ENCODE measurements at regions not wholly inside any gene's neighbourhood (a gene's known extent, or its start where the extent isn't known, plus 50 kb on each side); places are given as distances from the start of the nearest gene placed in this dataset.
A peak's percentile ranks its signal among the peaks of the same experiment; 100 is the strongest.

GRCh38 chrX:8916697-8917096, 115.5 kb upstream of the FAM9A start:
- no peak overlapping the region for H3K9ac ChIP-seq (ENCODE audit: low read length in 2 of 2)
- H3K27ac ChIP-seq (ENCODE audit: low read length): no peak overlapping the region
- no peaks in the 10 kb centered on the region for H3K9me3 ChIP-seq (ENCODE audit: control insufficient read depth in 2 of 2, low read length in 2 of 2)
- no peak overlapping the region for H3K4me3 ChIP-seq (ENCODE audit: low read length in 2 of 2)
- H3K27me3 ChIP-seq (ENCODE audit: control insufficient read depth in 1 of 2, insufficient read depth in 2 of 2, low read length in 2 of 2): no peaks in the 10 kb centered on the region
- peaks cover 5% of the 10 kb centered on the region for H3K4me1 ChIP-seq (ENCODE audit: control insufficient read depth, insufficient read depth, low read length)
- H3K36me3 ChIP-seq (ENCODE audit: control insufficient read depth in 2 of 2, insufficient read depth in 2 of 2, low read length in 2 of 2): no peaks in the 10 kb centered on the region

GRCh38 chrX:8914681-8915080, 113.5 kb upstream of the FAM9A start:
- H3K36me3 ChIP-seq (ENCODE audit: control insufficient read depth in 2 of 2, insufficient read depth in 2 of 2, low read length in 2 of 2): no peaks in the 10 kb centered on the region
- H3K9me3 ChIP-seq (ENCODE audit: control insufficient read depth in 2 of 2, low read length in 2 of 2): no peaks in the 10 kb centered on the region
- H3K27ac ChIP-seq (ENCODE audit: low read length): no peak overlapping the region
- H3K9ac ChIP-seq (ENCODE audit: low read length in 2 of 2): no peak overlapping the region
- H3K4me1 ChIP-seq (ENCODE audit: control insufficient read depth, insufficient read depth, low read length): peaks cover 5% of the 10 kb centered on the region
- H3K4me3 ChIP-seq (ENCODE audit: low read length in 2 of 2): no peak overlapping the region
- no peaks in the 10 kb centered on the region for H3K27me3 ChIP-seq (ENCODE audit: control insufficient read depth in 1 of 2, insufficient read depth in 2 of 2, low read length in 2 of 2)

GRCh38 chrX:8913655-8914409, 112.6 kb upstream of the FAM9A start:
- Histone ChIP-seq H3K4me1 (ENCODE audit: control insufficient read depth, insufficient read depth, low read length) (peaks cover 5% of the 10 kb centered on the region), H3K27me3 (ENCODE audit: control insufficient read depth in 1 of 2, insufficient read depth in 2 of 2, low read length in 2 of 2) (no peaks in the 10 kb centered on the region), H3K36me3 (ENCODE audit: control insufficient read depth in 2 of 2, insufficient read depth in 2 of 2, low read length in 2 of 2) (no peaks in the 10 kb centered on the region), H3K27ac (ENCODE audit: low read length) (peak overlapping the region; percentile 33), H3K4me3 (ENCODE audit: low read length in 2 of 2) (no peak overlapping the region), H3K9me3 (ENCODE audit: control insufficient read depth in 2 of 2, low read length in 2 of 2) (no peaks in the 10 kb centered on the region), H3K9ac (ENCODE audit: low read length in 2 of 2) (no peak overlapping the region)

GRCh38 chrX:8907688-8908087, 106.5 kb upstream of the FAM9A start:
- Histone ChIP-seq H3K4me1 (ENCODE audit: control insufficient read depth, insufficient read depth, low read length) (no peaks in the 10 kb centered on the region), H3K36me3 (ENCODE audit: control insufficient read depth in 2 of 2, insufficient read depth in 2 of 2, low read length in 2 of 2) (no peaks in the 10 kb centered on the region), H3K27me3 (ENCODE audit: control insufficient read depth in 1 of 2, insufficient read depth in 2 of 2, low read length in 2 of 2) (no peaks in the 10 kb centered on the region), H3K9me3 (ENCODE audit: control insufficient read depth in 2 of 2, low read length in 2 of 2) (no peaks in the 10 kb centered on the region), H3K4me3 (ENCODE audit: low read length in 2 of 2) (no peak overlapping the region), H3K9ac (ENCODE audit: low read length in 2 of 2) (no peak overlapping the region), H3K27ac (ENCODE audit: low read length) (no peak overlapping the region)

GRCh38 chrX:8906299-8906938, 105.2 kb upstream of the FAM9A start:
- Histone ChIP-seq H3K9ac (ENCODE audit: low read length in 2 of 2) (no peak overlapping the region), H3K4me1 (ENCODE audit: control insufficient read depth, insufficient read depth, low read length) (no peaks in the 10 kb centered on the region), H3K27ac (ENCODE audit: low read length) (no peak overlapping the region), H3K9me3 (ENCODE audit: control insufficient read depth in 2 of 2, low read length in 2 of 2) (no peaks in the 10 kb centered on the region), H3K36me3 (ENCODE audit: control insufficient read depth in 2 of 2, insufficient read depth in 2 of 2, low read length in 2 of 2) (no peaks in the 10 kb centered on the region), H3K4me3 (ENCODE audit: low read length in 2 of 2) (no peak overlapping the region), H3K27me3 (ENCODE audit: control insufficient read depth in 1 of 2, insufficient read depth in 2 of 2, low read length in 2 of 2) (no peaks in the 10 kb centered on the region)

- no peaks in the 10 kb centered on the region for H3K36me3 ChIP-seq (ENCODE audit: control insufficient read depth in 2 of 2, insufficient read depth in 2 of 2, low read length in 2 of 2)
- no peak overlapping the region for H3K4me3 ChIP-seq (ENCODE audit: low read length in 2 of 2)
- H3K9ac ChIP-seq (ENCODE audit: low read length in 2 of 2): no peak overlapping the region
- peaks cover 0 to 9% of the 10 kb centered on the region in 2 donors for H3K9me3 ChIP-seq (ENCODE audit: control insufficient read depth in 2 of 2, low read length in 2 of 2)
- H3K27me3 ChIP-seq (ENCODE audit: control insufficient read depth in 1 of 2, insufficient read depth in 2 of 2, low read length in 2 of 2): no peaks in the 10 kb centered on the region
- no peak overlapping the region for H3K27ac ChIP-seq (ENCODE audit: low read length)
- no peaks in the 10 kb centered on the region for H3K4me1 ChIP-seq (ENCODE audit: control insufficient read depth, insufficient read depth, low read length)
Measured at GRCh38 chrX:8897259-8897658, 96.1 kb upstream of the FAM9A start.

GRCh38 chrX:8890794-8891193, 89.6 kb upstream of the FAM9A start:
- Histone ChIP-seq H3K27me3 (ENCODE audit: control insufficient read depth in 1 of 2, insufficient read depth in 2 of 2, low read length in 2 of 2) (no peaks in the 10 kb centered on the region), H3K27ac (ENCODE audit: low read length) (no peak overlapping the region), H3K36me3 (ENCODE audit: control insufficient read depth in 2 of 2, insufficient read depth in 2 of 2, low read length in 2 of 2) (no peaks in the 10 kb centered on the region)

GRCh38 chrX:8887004-8887403, 85.8 kb upstream of the FAM9A start:
- no peak overlapping the region for H3K27ac ChIP-seq (ENCODE audit: low read length)
- no peaks in the 10 kb centered on the region for H3K27me3 ChIP-seq (ENCODE audit: control insufficient read depth in 1 of 2, insufficient read depth in 2 of 2, low read length in 2 of 2)
- peaks cover 0 to 3% of the 10 kb centered on the region in 2 donors for H3K9me3 ChIP-seq (ENCODE audit: control insufficient read depth in 2 of 2, low read length in 2 of 2)
- no peak overlapping the region for H3K4me3 ChIP-seq (ENCODE audit: low read length in 2 of 2)
- no peaks in the 10 kb centered on the region for H3K36me3 ChIP-seq (ENCODE audit: control insufficient read depth in 2 of 2, insufficient read depth in 2 of 2, low read length in 2 of 2)
- no peaks in the 10 kb centered on the region for H3K4me1 ChIP-seq (ENCODE audit: control insufficient read depth, insufficient read depth, low read length)
- no peak overlapping the region for H3K9ac ChIP-seq (ENCODE audit: low read length in 2 of 2)

More at GRCh38 chrX:8890794-8891193, 89.6 kb upstream of the FAM9A start:
- H3K9ac ChIP-seq (ENCODE audit: low read length in 2 of 2): no peak overlapping the region
- no peaks in the 10 kb centered on the region for H3K4me1 ChIP-seq (ENCODE audit: control insufficient read depth, insufficient read depth, low read length)
- peaks cover 0 to 12% of the 10 kb centered on the region in 2 donors for H3K9me3 ChIP-seq (ENCODE audit: control insufficient read depth in 2 of 2, low read length in 2 of 2)
- H3K4me3 ChIP-seq (ENCODE audit: low read length in 2 of 2): no peak overlapping the region

- Histone ChIP-seq H3K4me3 (ENCODE audit: low read length in 2 of 2) (no peak overlapping the region), H3K27me3 (ENCODE audit: control insufficient read depth in 1 of 2, insufficient read depth in 2 of 2, low read length in 2 of 2) (peaks cover 0 to 2% of the 10 kb centered on the region in 2 donors), H3K27ac (ENCODE audit: low read length) (no peak overlapping the region), H3K4me1 (ENCODE audit: control insufficient read depth, insufficient read depth, low read length) (no peaks in the 10 kb centered on the region), H3K36me3 (ENCODE audit: control insufficient read depth in 2 of 2, insufficient read depth in 2 of 2, low read length in 2 of 2) (no peaks in the 10 kb centered on the region), H3K9ac (ENCODE audit: low read length in 2 of 2) (no peak overlapping the region), H3K9me3 (ENCODE audit: control insufficient read depth in 2 of 2, low read length in 2 of 2) (no peaks in the 10 kb centered on the region)
Measured at GRCh38 chrX:8879750-8880149, 78.6 kb upstream of the FAM9A start.

- Histone ChIP-seq H3K27me3 (ENCODE audit: control insufficient read depth in 1 of 2, insufficient read depth in 2 of 2, low read length in 2 of 2) (peaks cover 0 to 2% of the 10 kb centered on the region in 2 donors), H3K9ac (ENCODE audit: low read length in 2 of 2) (no peak overlapping the region), H3K9me3 (ENCODE audit: control insufficient read depth in 2 of 2, low read length in 2 of 2) (no peaks in the 10 kb centered on the region), H3K36me3 (ENCODE audit: control insufficient read depth in 2 of 2, insufficient read depth in 2 of 2, low read length in 2 of 2) (no peaks in the 10 kb centered on the region), H3K4me1 (ENCODE audit: control insufficient read depth, insufficient read depth, low read length) (no peaks in the 10 kb centered on the region), H3K27ac (ENCODE audit: low read length) (no peak overlapping the region), H3K4me3 (ENCODE audit: low read length in 2 of 2) (no peak overlapping the region)
Measured at GRCh38 chrX:8873956-8874355, 72.8 kb upstream of the FAM9A start.

GRCh38 chrX:8873102-8873501, 71.9 kb upstream of the FAM9A start:
- Histone ChIP-seq H3K4me1 (ENCODE audit: control insufficient read depth, insufficient read depth, low read length) (no peaks in the 10 kb centered on the region), H3K9ac (ENCODE audit: low read length in 2 of 2) (no peak overlapping the region), H3K36me3 (ENCODE audit: control insufficient read depth in 2 of 2, insufficient read depth in 2 of 2, low read length in 2 of 2) (no peaks in the 10 kb centered on the region), H3K27me3 (ENCODE audit: control insufficient read depth in 1 of 2, insufficient read depth in 2 of 2, low read length in 2 of 2) (peaks cover 0 to 2% of the 10 kb centered on the region in 2 donors), H3K9me3 (ENCODE audit: control insufficient read depth in 2 of 2, low read length in 2 of 2) (no peaks in the 10 kb centered on the region), H3K4me3 (ENCODE audit: low read length in 2 of 2) (no peak overlapping the region), H3K27ac (ENCODE audit: low read length) (no peak overlapping the region)
